Right atrium auricular region (tissue), 2 donors: ENCODE measurements at regions not wholly inside any gene's neighbourhood (a gene's known extent, or its start where the extent isn't known, plus 50 kb on each side); places are given as distances from the start of the nearest gene placed in this dataset.

Source experiments
- DNase-seq: peaks from one replicate; pipeline ENCODE4 v3.0.0-alpha.2; 2019; ENCODE audit warnings: low spot score
- H3K27ac ChIP-seq, 2 donors: fragments of 200-600 bp; sonication (generic); 1 replicate in 1 of 2; 2 replicates in 1 of 2; pipeline ENCODE4 v1.5.1; 2016 to 2019
- H3K27me3 ChIP-seq, 2 donors: fragments of 200-600 bp; sonication (generic); one replicate each; pipeline versions ENCODE4 v1.5.1 to v1.6.0; 2017 to 2019
- H3K36me3 ChIP-seq: fragments of 200-600 bp; sonication (generic); one replicate; pipeline ENCODE4 v1.5.1; 2016
- H3K4me1 ChIP-seq, 2 donors: fragments of 200-600 bp; sonication (generic); one replicate each; pipeline versions ENCODE4 v1.5.1 to v1.6.0; 2017 to 2019
- H3K4me3 ChIP-seq, 2 donors: fragments of 200-600 bp; sonication (generic); 1 replicate in 1 of 2; 2 replicates in 1 of 2; pipeline ENCODE4 v1.5.1; 2017 to 2019; ENCODE audit warnings: mild to moderate bottlenecking in 1 of 2, moderate library complexity in 1 of 2
- H3K9me3 ChIP-seq, 2 donors: fragments of 200-600 bp; sonication (generic); one replicate each; pipeline ENCODE4 v1.5.1; 2019
- TF ChIP-seq, protein P1 (sequence below), 2 donors: fragments of 200-600 bp; sonication (generic); IDR thresholded peaks; one replicate each; pipeline ENCODE4 v1.5.1; 2019; ENCODE audit warnings: antibody characterized with exemption in 2 of 2

DNA sequence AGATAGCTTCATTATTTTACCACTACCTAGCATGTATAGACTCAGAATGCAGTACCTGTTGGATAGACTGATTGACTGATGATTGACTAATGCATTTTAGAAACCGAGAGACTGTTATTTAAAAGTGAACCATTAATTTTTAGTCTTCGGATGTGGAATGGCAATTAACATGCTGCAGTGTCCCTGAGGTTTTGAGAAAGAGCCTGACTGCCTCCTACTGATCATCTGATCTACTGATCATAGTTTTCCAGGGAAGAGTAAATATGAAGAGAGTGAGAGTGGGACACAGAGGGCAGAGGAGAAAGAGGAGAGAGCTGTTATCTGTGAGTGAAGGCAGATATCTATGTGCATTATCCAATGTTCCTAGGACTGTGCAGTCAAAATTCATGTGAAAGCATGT lies 764.7 kb downstream of the TRIML1 start:
- Histone ChIP-seq H3K4me3 (no peak overlapping the region), H3K9me3 (no peaks in the 10 kb centered on the region), H3K36me3 (no peaks in the 10 kb centered on the region), H3K27ac (no peak overlapping the region), H3K4me1 (no peaks in the 10 kb centered on the region), H3K27me3 (no peaks in the 10 kb centered on the region)
- TF ChIP-seq, protein P1, sequence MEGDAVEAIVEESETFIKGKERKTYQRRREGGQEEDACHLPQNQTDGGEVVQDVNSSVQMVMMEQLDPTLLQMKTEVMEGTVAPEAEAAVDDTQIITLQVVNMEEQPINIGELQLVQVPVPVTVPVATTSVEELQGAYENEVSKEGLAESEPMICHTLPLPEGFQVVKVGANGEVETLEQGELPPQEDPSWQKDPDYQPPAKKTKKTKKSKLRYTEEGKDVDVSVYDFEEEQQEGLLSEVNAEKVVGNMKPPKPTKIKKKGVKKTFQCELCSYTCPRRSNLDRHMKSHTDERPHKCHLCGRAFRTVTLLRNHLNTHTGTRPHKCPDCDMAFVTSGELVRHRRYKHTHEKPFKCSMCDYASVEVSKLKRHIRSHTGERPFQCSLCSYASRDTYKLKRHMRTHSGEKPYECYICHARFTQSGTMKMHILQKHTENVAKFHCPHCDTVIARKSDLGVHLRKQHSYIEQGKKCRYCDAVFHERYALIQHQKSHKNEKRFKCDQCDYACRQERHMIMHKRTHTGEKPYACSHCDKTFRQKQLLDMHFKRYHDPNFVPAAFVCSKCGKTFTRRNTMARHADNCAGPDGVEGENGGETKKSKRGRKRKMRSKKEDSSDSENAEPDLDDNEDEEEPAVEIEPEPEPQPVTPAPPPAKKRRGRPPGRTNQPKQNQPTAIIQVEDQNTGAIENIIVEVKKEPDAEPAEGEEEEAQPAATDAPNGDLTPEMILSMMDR (IDR thresholded peaks at IDR 0.05), result no peak
- no peak for DNase-seq

DNA sequence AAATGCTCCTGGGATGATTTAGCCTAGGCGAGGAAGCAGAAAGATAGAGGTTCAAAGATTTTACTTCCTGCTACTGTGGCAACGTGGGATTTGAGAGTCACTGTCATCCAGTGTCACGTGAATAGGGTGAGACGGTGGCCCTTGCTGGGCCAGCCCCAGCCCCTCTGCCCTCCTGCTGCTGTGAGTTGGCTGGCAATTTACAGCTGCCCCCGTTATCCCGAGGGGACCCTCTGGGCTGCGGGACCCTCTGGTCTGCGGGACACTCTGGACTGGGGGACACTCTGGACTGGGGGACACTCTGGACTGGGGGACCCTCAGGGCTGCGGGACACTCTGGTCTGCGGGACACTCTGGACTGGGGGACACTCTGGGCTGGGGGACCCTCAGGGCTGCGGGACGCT lies 765.4 kb downstream of the TRIML1 start:
- no peaks in the 10 kb centered on the region for H3K9me3 ChIP-seq

DNA sequence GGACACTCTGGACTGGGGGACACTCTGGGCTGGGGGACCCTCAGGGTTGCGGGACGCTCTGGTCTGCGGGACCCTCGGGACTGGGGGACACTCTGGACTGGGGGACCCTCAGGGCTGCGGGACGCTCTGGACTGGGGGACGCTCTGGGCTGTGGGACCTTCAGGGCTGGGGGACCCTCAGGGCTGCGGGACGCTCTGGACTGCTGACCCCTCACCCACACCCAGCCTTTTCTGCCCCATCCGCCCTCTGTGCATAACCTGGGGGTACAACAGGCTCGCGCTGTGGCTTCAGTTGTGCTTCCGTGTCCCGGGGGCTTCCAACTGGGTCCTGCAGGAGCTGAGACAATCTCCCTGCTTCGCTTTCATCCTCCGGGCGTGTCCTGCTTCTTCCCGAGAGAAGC lies 766.0 kb downstream of the TRIML1 start:
- Histone ChIP-seq H3K4me3 (no peak overlapping the region), H3K36me3 (no peaks in the 10 kb centered on the region), H3K27ac (no peak overlapping the region), H3K27me3 (no peaks in the 10 kb centered on the region), H3K9me3 (no peaks in the 10 kb centered on the region), H3K4me1 (no peaks in the 10 kb centered on the region)
- TF ChIP-seq, protein P1 (IDR thresholded peaks at IDR 0.05), result no peak
- DNase-seq, result no peak

More for the DNA sequence above, 765.4 kb downstream of the TRIML1 start:
- no peak overlapping the region for H3K27ac ChIP-seq
- no peak overlapping the region for H3K4me3 ChIP-seq
- no peaks in the 10 kb centered on the region for H3K36me3 ChIP-seq
- no peak for DNase-seq
- no peaks in the 10 kb centered on the region for H3K4me1 ChIP-seq
- TF ChIP-seq, protein P1 (IDR thresholded peaks at IDR 0.05), result no peak
- H3K27me3 ChIP-seq, result no peaks in the 10 kb centered on the region

DNA sequence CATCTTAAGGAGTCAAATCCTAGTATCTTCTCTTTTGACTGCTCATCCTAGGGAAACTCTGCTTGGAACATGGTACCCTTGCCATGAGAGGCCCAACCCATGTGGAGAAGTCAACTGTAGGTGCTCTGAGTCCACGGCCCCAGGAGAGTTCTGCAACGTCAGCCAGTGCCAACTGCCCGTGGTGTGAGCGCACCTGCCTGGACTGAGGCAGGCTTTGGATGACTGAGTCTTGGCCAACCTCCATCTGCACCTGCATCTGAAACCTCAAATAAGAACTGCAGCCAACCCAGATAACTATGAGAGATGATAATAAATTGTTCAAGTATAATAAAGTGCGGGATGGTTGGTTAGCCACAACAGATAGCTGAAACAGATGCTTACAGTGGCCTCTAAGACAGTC lies 772.0 kb downstream of the TRIML1 start:
- no peaks in the 10 kb centered on the region for H3K27me3 ChIP-seq
- no peak overlapping the region for H3K4me3 ChIP-seq
- TF ChIP-seq, protein P1 (IDR thresholded peaks at IDR 0.05), result no peak
- H3K36me3 ChIP-seq, result no peaks in the 10 kb centered on the region
- H3K9me3 ChIP-seq, result no peaks in the 10 kb centered on the region
- no peak overlapping the region for H3K27ac ChIP-seq
- no peak for DNase-seq
- H3K4me1 ChIP-seq, result no peaks in the 10 kb centered on the region

DNA sequence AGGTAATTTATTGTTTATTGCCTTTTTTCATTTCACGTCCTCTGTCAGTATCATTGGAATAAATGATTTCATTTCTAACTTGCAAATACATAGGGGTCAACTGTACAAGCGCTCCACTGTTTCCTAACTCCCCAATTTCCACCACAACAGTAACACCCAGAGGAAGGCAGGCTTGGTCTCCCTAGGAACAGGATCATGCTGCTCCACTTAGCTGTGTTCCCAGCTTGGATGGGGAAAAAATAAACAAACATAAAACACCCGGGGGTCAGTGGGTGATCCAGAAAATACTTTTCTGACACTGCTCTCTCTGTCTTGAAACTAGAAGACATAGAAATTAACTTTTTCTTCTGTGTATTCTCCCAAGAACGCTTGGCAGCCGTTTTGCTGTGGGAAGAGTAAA lies 772.5 kb downstream of the TRIML1 start:
- Histone ChIP-seq H3K4me1 (no peaks in the 10 kb centered on the region), H3K36me3 (no peaks in the 10 kb centered on the region), H3K27ac (no peak overlapping the region), H3K9me3 (no peaks in the 10 kb centered on the region), H3K27me3 (no peaks in the 10 kb centered on the region), H3K4me3 (no peak overlapping the region)
- DNase-seq, result no peak
- TF ChIP-seq, protein P1 (IDR thresholded peaks at IDR 0.05), result no peak

DNA sequence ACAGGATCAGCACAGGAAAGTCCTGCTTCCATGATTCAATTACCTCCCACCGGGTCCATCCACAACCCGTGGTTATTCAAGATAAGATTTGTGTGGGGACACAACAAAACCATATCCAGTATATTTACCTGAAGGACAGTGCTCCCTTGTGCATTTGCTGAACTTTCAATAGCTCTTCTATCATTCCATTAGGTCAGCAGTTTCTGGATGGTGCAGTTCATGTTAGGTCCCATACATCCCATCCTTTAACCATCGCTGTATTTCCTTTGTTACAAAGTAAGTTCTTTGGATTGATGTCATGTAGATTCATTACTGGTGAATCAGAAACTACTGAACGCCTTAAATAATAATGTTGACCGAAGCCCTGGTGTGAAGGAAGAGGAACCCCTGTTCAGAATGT lies 775.9 kb downstream of the TRIML1 start:
- no peaks in the 10 kb centered on the region for H3K4me1 ChIP-seq
- H3K27me3 ChIP-seq, result no peaks in the 10 kb centered on the region
- H3K4me3 ChIP-seq, result no peak overlapping the region
- no peak for DNase-seq
- H3K27ac ChIP-seq, result no peak overlapping the region
- peaks cover 0 to 12% of the 10 kb centered on the region in 2 donors for H3K9me3 ChIP-seq
- no peaks in the 10 kb centered on the region for H3K36me3 ChIP-seq
- TF ChIP-seq, protein P1 (IDR thresholded peaks at IDR 0.05), result no peak
